Upper lobe of left lung (tissue), 4 donors: ENCODE measurements at regions not wholly inside any gene's neighbourhood (a gene's known extent, or its start where the extent isn't known, plus 50 kb on each side); places are given as distances from the start of the nearest gene placed in this dataset.
"Not testable (repeated sequence)": the region's sequence is repeated elsewhere in the genome, so short reads cannot be mapped to it uniquely, and the experiment has no call there.

Source experiments
- POLR2A ChIP-seq, 4 donors: fragments of 450-650 bp; IDR thresholded peaks; one replicate each; pipeline ENCODE4 v1.5.1; 2016 to 2017; ENCODE audit warnings: antibody characterized with exemption in 4 of 4, mild to moderate bottlenecking in 2 of 4
- TF ChIP-seq, protein P1 (sequence below), 6 experiments: fragments of 450-650 bp in 4 of 6; fragments of 200-600 bp in 2 of 6; sonication (generic) in 2 of 6; IDR thresholded peaks; one replicate each; pipeline ENCODE4 v1.5.1; 2016 to 2019; ENCODE audit warnings: antibody characterized with exemption in 6 of 6

DNA sequence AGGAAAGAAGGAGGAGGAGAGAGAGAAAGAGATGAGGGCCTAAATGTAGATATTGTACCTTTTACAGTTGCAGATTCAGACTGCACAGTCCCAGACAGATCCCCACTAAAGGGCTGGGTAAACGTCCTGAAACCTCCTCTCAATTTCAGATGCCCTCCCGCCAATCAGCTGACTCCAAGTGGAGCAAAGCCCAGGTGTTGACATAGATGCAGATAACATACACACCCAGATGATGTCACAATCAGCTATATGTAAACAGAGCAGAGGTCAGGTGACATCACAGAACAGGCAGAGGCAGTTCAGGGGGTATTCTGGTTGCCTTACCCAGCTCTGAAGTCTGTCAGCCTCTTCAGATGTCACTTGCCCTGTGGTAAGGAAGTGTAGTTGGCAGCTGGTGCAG, 290.3 kb upstream of the NPAP1 start:
- TF ChIP-seq POLR2A (IDR thresholded peaks at IDR 0.05), result not testable (repeated sequence)
- TF ChIP-seq, protein P1, sequence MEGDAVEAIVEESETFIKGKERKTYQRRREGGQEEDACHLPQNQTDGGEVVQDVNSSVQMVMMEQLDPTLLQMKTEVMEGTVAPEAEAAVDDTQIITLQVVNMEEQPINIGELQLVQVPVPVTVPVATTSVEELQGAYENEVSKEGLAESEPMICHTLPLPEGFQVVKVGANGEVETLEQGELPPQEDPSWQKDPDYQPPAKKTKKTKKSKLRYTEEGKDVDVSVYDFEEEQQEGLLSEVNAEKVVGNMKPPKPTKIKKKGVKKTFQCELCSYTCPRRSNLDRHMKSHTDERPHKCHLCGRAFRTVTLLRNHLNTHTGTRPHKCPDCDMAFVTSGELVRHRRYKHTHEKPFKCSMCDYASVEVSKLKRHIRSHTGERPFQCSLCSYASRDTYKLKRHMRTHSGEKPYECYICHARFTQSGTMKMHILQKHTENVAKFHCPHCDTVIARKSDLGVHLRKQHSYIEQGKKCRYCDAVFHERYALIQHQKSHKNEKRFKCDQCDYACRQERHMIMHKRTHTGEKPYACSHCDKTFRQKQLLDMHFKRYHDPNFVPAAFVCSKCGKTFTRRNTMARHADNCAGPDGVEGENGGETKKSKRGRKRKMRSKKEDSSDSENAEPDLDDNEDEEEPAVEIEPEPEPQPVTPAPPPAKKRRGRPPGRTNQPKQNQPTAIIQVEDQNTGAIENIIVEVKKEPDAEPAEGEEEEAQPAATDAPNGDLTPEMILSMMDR (IDR thresholded peaks at IDR 0.05), result not testable (repeated sequence)
